22Rv1 (cell line): ENCODE measurements at regions not wholly inside any gene's neighbourhood (a gene's known extent, or its start where the extent isn't known, plus 50 kb on each side); places are given as distances from the start of the nearest gene placed in this dataset.

Experiments
- ZFX ChIP-seq: fragments of 450-650 bp; IDR thresholded peaks from 2 replicates; pipeline ENCODE4 v1.6.1; 2017; ENCODE audit warnings: antibody characterized with exemption, borderline replicate concordance
- TF ChIP-seq, protein P1 (sequence below): fragments of 450-650 bp; IDR thresholded peaks from 2 replicates; pipeline ENCODE4 v1.5.1; 2017; ENCODE audit warnings: mild to moderate bottlenecking

DNA sequence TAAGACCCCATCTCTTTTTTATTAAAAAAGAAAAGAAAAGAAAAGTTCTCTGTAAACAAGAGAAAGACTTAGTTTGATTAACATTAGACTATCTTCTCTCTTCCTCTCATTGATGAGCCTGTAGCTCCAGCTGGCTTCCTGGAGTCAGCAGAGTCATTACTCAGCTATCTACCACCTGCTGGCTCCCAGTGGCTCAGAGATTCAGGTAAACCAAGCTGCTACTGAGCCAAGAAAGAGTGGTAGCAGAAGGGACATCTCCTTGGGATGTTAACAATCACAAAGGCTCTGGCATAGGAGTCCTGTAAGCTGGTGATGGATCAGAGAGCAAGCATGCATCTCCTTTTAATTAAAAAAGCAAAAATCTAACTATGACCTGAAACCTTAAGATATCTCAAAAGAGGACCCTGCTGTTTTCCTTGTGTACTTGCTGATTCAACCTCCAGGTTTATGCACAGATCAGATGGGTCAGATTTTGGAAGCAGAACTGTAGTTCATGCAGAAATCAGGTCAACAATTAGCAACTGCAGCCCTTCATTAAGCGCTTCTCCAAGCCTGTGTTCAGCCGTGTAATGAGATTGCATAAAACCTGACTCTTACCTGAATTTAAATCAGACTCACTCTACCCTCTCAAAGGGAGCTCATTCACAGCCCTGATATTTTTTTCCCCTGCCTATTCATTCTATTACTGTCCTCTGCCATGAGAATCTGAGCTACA, 225.8 kb downstream of the RNF152 start:
- TF ChIP-seq, protein P1, sequence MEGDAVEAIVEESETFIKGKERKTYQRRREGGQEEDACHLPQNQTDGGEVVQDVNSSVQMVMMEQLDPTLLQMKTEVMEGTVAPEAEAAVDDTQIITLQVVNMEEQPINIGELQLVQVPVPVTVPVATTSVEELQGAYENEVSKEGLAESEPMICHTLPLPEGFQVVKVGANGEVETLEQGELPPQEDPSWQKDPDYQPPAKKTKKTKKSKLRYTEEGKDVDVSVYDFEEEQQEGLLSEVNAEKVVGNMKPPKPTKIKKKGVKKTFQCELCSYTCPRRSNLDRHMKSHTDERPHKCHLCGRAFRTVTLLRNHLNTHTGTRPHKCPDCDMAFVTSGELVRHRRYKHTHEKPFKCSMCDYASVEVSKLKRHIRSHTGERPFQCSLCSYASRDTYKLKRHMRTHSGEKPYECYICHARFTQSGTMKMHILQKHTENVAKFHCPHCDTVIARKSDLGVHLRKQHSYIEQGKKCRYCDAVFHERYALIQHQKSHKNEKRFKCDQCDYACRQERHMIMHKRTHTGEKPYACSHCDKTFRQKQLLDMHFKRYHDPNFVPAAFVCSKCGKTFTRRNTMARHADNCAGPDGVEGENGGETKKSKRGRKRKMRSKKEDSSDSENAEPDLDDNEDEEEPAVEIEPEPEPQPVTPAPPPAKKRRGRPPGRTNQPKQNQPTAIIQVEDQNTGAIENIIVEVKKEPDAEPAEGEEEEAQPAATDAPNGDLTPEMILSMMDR, result no peak
- no peak for TF ChIP-seq ZFX
